HEK293T (cell line): ENCODE measurements at regions not wholly inside any gene's neighbourhood (a gene's known extent, or its start where the extent isn't known, plus 50 kb on each side); places are given as distances from the start of the nearest gene placed in this dataset.
"Not testable (repeated sequence)": the region's sequence is repeated elsewhere in the genome, so short reads cannot be mapped to it uniquely, and the experiment has no call there.

Source experiments
- FOXK2 ChIP-seq: fragments of 450-650 bp; IDR thresholded peaks from 2 replicates; pipeline ENCODE4 v1.6.1; 2016; ENCODE audit warnings: mild to moderate bottlenecking
- HDGF ChIP-seq: fragments of 450-650 bp; IDR thresholded peaks from 2 replicates; pipeline ENCODE4 v1.6.1; 2017; ENCODE audit warnings: antibody characterized with exemption, borderline replicate concordance
- SUZ12 ChIP-seq: fragments of 450-650 bp; IDR thresholded peaks from 2 replicates; pipeline ENCODE4 v1.6.1; 2016; ENCODE audit warnings: mild to moderate bottlenecking

- not testable (repeated sequence) for TF ChIP-seq SUZ12, HDGF, FOXK2
These were observed 87.7 kb upstream of the PLGLB2 start for GRCh38 chr2:87660164-87660563.
